OCI-LY1 (cell line): ENCODE measurements at regions not wholly inside any gene's neighbourhood (a gene's known extent, or its start where the extent isn't known, plus 50 kb on each side); places are given as distances from the start of the nearest gene placed in this dataset.

ENCODE experiments used
- H2AFZ ChIP-seq: fragments of 200-600 bp; sonication (generic), shearing (Covaris generic); 2 replicates; pipeline ENCODE4 v1.6.0; 2014; ENCODE audit warnings: antibody characterized with exemption, mild to moderate bottlenecking, low read length
- H3F3A ChIP-seq: fragments of 200-600 bp; sonication (generic), shearing (Covaris generic); 2 replicates; pipeline ENCODE4 v1.6.0; 2014; ENCODE audit warnings: mild to moderate bottlenecking, antibody characterized with exemption, low read length, moderate library complexity; ENCODE audit not compliant: insufficient read depth
- H3K27ac ChIP-seq: fragments of 200-600 bp; sonication (generic); 2 replicates; pipeline ENCODE4 v1.5.1; 2014; ENCODE audit warnings: low read length, mixed run types, mild to moderate bottlenecking, low read depth; ENCODE audit not compliant: poor library complexity, severe bottlenecking
- H3K27me3 ChIP-seq: fragments of 200-600 bp; sonication (generic); 2 replicates; pipeline ENCODE4 v1.6.0; 2014; ENCODE audit warnings: antibody characterized with exemption, mild to moderate bottlenecking, low read length, moderate library complexity; ENCODE audit not compliant: insufficient read depth
- H3K36me3 ChIP-seq: fragments of 200-600 bp; sonication (generic); 2 replicates; pipeline ENCODE4 v1.6.1; 2014; ENCODE audit warnings: mild to moderate bottlenecking, antibody characterized with exemption, low read length, moderate library complexity, mixed read lengths; ENCODE audit not compliant: insufficient read depth
- H3K4me1 ChIP-seq: fragments of 200-600 bp; sonication (generic); 2 replicates; pipeline ENCODE4 v1.5.1; 2014; ENCODE audit warnings: mild to moderate bottlenecking, low read length, moderate library complexity; ENCODE audit not compliant: insufficient read depth, severe bottlenecking
- H3K4me2 ChIP-seq: fragments of 200-600 bp; sonication (generic), shearing (Covaris generic); 2 replicates; pipeline ENCODE4 v1.6.1; 2014; ENCODE audit warnings: low read length
- H3K4me3 ChIP-seq: fragments of 200-600 bp; sonication (generic); 2 replicates; pipeline ENCODE4 v1.5.1; 2014; ENCODE audit warnings: low read length, low read depth, mild to moderate bottlenecking, mixed read lengths; ENCODE audit not compliant: poor library complexity, severe bottlenecking
- H3K79me2 ChIP-seq: fragments of 200-600 bp; shearing (Covaris generic); 2 replicates; pipeline ENCODE4 v1.6.1; 2016; ENCODE audit warnings: mixed run types, low read length, mixed read lengths; ENCODE audit not compliant: insufficient read depth
- H3K9ac ChIP-seq: fragments of 200-600 bp; sonication (generic), shearing (Covaris generic); 2 replicates; pipeline ENCODE4 v1.6.1; 2014; ENCODE audit warnings: mild to moderate bottlenecking, low read length, mixed read lengths
- H3K9me2 ChIP-seq: fragments of 200-600 bp; sonication (generic), shearing (Covaris generic); 2 replicates; pipeline ENCODE4 v1.6.1; 2014; ENCODE audit warnings: low read depth, mild to moderate bottlenecking, low read length, mixed read lengths
- H3K9me3 ChIP-seq: fragments of 200-600 bp; shearing (Covaris generic); 2 replicates; pipeline ENCODE4 v1.6.1; 2014; ENCODE audit warnings: low read length, mixed read lengths
- H4K20me1 ChIP-seq: fragments of 200-600 bp; sonication (generic), shearing (Covaris generic); 2 replicates; pipeline ENCODE4 v1.6.0; 2016; ENCODE audit warnings: mild to moderate bottlenecking, low read length; ENCODE audit not compliant: insufficient read depth
- CTCF ChIP-seq: fragments of 200-600 bp; sonication (generic), shearing (Covaris generic); IDR thresholded peaks from 2 replicates; pipeline ENCODE4 v1.5.1; 2017; ENCODE audit warnings: mild to moderate bottlenecking, antibody characterized with exemption, low read length, moderate library complexity, mixed read lengths
- EZH2 ChIP-seq: fragments of 200-600 bp; sonication (generic), shearing (Covaris generic); IDR thresholded peaks from 2 replicates; pipeline ENCODE4 v1.8.0; 2017; ENCODE audit warnings: borderline replicate concordance, mixed run types, mild to moderate bottlenecking, antibody characterized with exemption, low read length, moderate library complexity, mixed read lengths

- Histone ChIP-seq H3K9me3 (no peaks in the 10 kb centered on the region), H3K27me3 (no peaks in the 10 kb centered on the region)
- no peak for TF ChIP-seq EZH2
- no peak for TF ChIP-seq CTCF
Measured at GRCh38 chr1:212205006-212205405, 80.2 kb upstream of the PPP2R5A start.

GRCh38 chr1:212205843-212206242 lies 79.4 kb upstream of the PPP2R5A start:
- Histone ChIP-seq H4K20me1 (no peaks in the 10 kb centered on the region), H2AFZ (no peak overlapping the region), H3K36me3 (no peaks in the 10 kb centered on the region), H3F3A (no peaks in the 10 kb centered on the region), H3K9me3 (no peaks in the 10 kb centered on the region), H3K4me2 (no peak overlapping the region), H3K9me2 (no peaks in the 10 kb centered on the region), H3K27me3 (no peaks in the 10 kb centered on the region), H3K79me2 (no peaks in the 10 kb centered on the region), H3K4me1 (no peaks in the 10 kb centered on the region), H3K27ac (no peak overlapping the region), H3K9ac (no peak overlapping the region), H3K4me3 (no peak overlapping the region)
- TF ChIP-seq CTCF (no peak), EZH2 (no peak)

More at GRCh38 chr1:212205006-212205405, 80.2 kb upstream of the PPP2R5A start:
- H3K4me1 ChIP-seq, result no peaks in the 10 kb centered on the region
- H4K20me1 ChIP-seq, result no peaks in the 10 kb centered on the region
- H3K4me2 ChIP-seq, result no peak overlapping the region
- no peaks in the 10 kb centered on the region for H3K79me2 ChIP-seq
- no peaks in the 10 kb centered on the region for H3F3A ChIP-seq
- H3K9me2 ChIP-seq, result no peaks in the 10 kb centered on the region
- no peak overlapping the region for H3K4me3 ChIP-seq
- H2AFZ ChIP-seq, result no peak overlapping the region
- no peak overlapping the region for H3K27ac ChIP-seq
- H3K36me3 ChIP-seq, result no peaks in the 10 kb centered on the region
- H3K9ac ChIP-seq, result no peak overlapping the region

GRCh38 chr1:212207118-212207517 lies 78.1 kb upstream of the PPP2R5A start:
- no peak overlapping the region for H2AFZ ChIP-seq
- H3F3A ChIP-seq, result no peaks in the 10 kb centered on the region
- H4K20me1 ChIP-seq, result no peaks in the 10 kb centered on the region
- no peaks in the 10 kb centered on the region for H3K27me3 ChIP-seq
- no peak overlapping the region for H3K4me2 ChIP-seq
- H3K36me3 ChIP-seq, result no peaks in the 10 kb centered on the region
- no peaks in the 10 kb centered on the region for H3K4me1 ChIP-seq
- TF ChIP-seq EZH2 (no peak), CTCF (no peak)
- H3K9me3 ChIP-seq, result no peaks in the 10 kb centered on the region
- no peak overlapping the region for H3K27ac ChIP-seq
- no peaks in the 10 kb centered on the region for H3K9me2 ChIP-seq
- H3K79me2 ChIP-seq, result no peaks in the 10 kb centered on the region
- no peak overlapping the region for H3K4me3 ChIP-seq
- no peak overlapping the region for H3K9ac ChIP-seq
